IPS-18a (cell line): ENCODE measurements at regions not wholly inside any gene's neighbourhood (a gene's known extent, or its start where the extent isn't known, plus 50 kb on each side); places are given as distances from the start of the nearest gene placed in this dataset.
"Not testable (repeated sequence)": the region's sequence is repeated elsewhere in the genome, so short reads cannot be mapped to it uniquely, and the experiment has no call there.

Experiments
- H3K27ac ChIP-seq: one replicate; pipeline ENCODE4 v1.5.1; 2013; ENCODE audit warnings: low read length
- H3K27me3 ChIP-seq: one replicate; pipeline ENCODE4 v1.6.1; 2013; ENCODE audit warnings: mild to moderate bottlenecking, low read length; ENCODE audit not compliant: control insufficient read depth, insufficient read depth
- H3K36me3 ChIP-seq: one replicate; pipeline ENCODE4 v1.6.1; 2013; ENCODE audit warnings: low read depth, low read length; ENCODE audit not compliant: control insufficient read depth
- H3K4me1 ChIP-seq: one replicate; pipeline ENCODE4 v1.6.1; 2013; ENCODE audit warnings: low read depth, low read length; ENCODE audit not compliant: control insufficient read depth
- H3K4me3 ChIP-seq: one replicate; pipeline ENCODE4 v1.5.1; 2013; ENCODE audit warnings: low read length
- H3K9ac ChIP-seq: one replicate; pipeline ENCODE4 v1.6.1; 2013; ENCODE audit warnings: mild to moderate bottlenecking, low read length, moderate library complexity
- H3K9me3 ChIP-seq: one replicate; pipeline ENCODE4 v1.6.1; 2013; ENCODE audit warnings: low read depth, low read length; ENCODE audit not compliant: control insufficient read depth

DNA sequence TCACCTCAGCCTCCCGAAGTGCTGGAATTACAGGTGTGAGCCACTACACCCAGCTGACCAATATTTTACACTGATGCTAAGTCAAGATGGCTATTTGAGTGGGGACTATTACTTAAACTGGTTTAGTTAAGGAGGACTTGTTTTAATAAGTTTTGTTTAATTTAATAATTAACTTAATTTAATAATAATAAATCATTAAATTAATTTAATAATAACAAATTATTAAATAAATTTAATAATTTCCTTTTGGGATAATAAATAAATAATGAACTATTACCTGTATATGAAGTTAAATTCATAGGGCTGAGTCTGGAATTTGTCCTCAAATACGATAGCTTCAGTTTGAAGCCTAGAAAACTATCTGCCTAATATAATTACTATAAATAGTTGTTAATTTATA is 665.1 kb upstream of the COX7C start:
- Histone ChIP-seq H3K9me3 (no peaks in the 10 kb centered on the region), H3K9ac (no peak overlapping the region), H3K4me1 (no peaks in the 10 kb centered on the region), H3K4me3 (no peak overlapping the region), H3K27ac (no peak overlapping the region), H3K36me3 (no peaks in the 10 kb centered on the region), H3K27me3 (no peaks in the 10 kb centered on the region)

DNA sequence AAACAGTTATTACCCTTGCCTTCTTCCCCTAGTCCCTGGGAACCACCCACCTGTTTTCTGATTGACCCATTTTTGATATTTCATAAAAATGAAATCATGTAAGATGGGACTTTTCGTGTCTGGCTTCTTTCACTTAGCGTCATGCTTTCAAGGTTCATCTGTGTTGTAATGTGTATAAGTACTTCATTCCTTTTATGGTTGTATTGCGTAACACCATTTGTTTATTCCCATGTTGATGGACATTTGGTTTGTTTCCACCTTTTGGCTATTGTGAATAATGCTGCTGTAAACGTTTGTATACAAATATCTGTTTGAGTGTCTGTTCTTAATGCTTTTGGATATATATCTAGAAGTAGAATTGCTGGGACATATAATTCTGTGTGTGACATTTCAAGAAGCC is 650.1 kb upstream of the COX7C start:
- Histone ChIP-seq H3K27ac (no peak overlapping the region), H3K27me3 (no peaks in the 10 kb centered on the region), H3K4me1 (no peaks in the 10 kb centered on the region), H3K4me3 (no peak overlapping the region), H3K9me3 (no peaks in the 10 kb centered on the region), H3K9ac (no peak overlapping the region), H3K36me3 (no peaks in the 10 kb centered on the region)

DNA sequence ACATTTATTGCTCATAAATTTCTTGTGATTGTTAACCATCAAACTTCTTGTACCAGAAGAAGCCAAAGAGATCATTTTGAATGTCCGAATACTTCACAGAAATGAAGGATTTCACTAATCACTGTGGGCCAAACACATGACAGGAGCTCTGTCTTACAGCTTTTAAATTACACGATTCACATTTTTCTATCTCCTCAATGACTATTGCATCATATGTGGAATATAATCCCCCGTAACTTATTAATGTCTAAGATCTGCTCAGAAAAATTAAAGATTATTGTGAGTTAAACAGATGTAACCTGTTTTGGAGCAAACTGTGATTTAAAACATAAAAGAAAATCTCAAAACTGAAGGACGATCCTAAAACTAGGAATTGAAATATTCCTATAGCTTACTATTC is 645.2 kb upstream of the COX7C start:
- Histone ChIP-seq H3K9me3 (no peaks in the 10 kb centered on the region), H3K27ac (no peak overlapping the region), H3K9ac (no peak overlapping the region), H3K27me3 (no peaks in the 10 kb centered on the region), H3K36me3 (no peaks in the 10 kb centered on the region), H3K4me3 (no peak overlapping the region), H3K4me1 (no peaks in the 10 kb centered on the region)

DNA sequence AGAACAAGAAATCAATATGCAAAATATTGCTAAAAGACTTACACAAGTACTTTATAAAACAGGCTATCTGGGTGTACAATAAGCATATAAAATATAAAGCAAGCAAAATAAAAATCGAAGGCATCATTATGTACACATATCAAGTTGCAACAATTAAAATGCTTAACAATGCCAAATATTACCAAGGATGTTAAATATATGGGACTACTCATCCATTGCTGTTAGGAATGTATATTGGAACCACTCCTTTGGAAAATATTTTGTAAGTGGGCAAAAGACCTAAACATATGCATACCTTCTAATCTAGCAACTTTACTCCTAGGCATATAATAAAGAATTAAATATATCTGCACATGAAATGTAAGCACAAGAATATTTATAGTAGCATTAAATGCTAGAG is 632.6 kb upstream of the COX7C start:
- Histone ChIP-seq H3K27ac (no peak overlapping the region), H3K4me3 (no peak overlapping the region), H3K9ac (no peak overlapping the region), H3K9me3 (peaks cover under 1% of the 10 kb centered on the region), H3K4me1 (no peaks in the 10 kb centered on the region), H3K36me3 (no peaks in the 10 kb centered on the region), H3K27me3 (no peaks in the 10 kb centered on the region)

DNA sequence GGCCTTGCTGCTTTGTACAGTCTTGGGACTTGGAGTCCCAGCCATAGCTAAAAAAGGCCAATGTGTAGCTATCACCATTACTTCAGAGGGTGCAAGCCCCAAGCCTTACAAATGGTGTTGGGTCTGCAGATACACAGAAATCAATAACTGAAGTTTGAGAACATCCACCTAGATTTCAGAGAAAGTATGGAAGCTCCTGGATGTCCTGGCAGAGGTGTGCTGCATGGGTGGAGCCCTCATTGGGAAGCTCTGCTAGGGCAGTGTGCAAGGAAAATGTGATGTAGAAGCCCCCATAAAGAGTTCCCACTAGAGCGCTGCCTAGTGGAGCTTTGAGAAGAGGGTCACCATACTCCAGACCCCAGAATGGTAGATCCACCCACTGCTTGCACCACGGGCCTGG is 626.7 kb upstream of the COX7C start:
- no peak overlapping the region for H3K27ac ChIP-seq
- no peak overlapping the region for H3K9ac ChIP-seq
- H3K9me3 ChIP-seq, result peaks cover 15% of the 10 kb centered on the region
- no peaks in the 10 kb centered on the region for H3K36me3 ChIP-seq
- no peaks in the 10 kb centered on the region for H3K27me3 ChIP-seq
- H3K4me3 ChIP-seq, result no peak overlapping the region
- no peaks in the 10 kb centered on the region for H3K4me1 ChIP-seq

DNA sequence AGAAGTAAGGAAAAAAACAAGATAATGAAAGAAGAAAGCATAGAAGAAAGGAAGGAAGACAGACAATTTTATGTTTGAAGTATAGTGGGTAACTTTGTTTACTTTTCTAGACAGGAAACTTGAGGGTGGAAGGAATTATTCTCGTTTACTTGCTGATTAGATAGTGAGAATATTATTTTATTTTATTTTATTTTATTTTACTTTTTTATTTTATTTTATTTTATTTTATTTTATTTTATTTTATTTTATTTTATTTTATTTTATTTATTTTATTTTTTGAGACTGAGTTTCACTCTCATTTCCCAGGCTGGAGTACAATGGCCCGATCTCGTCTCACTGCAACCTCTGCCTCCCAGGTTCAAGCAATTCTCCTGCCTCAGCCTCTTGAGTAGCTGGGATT is 623.1 kb upstream of the COX7C start:
- peaks cover 15% of the 10 kb centered on the region for H3K9me3 ChIP-seq
- not testable (repeated sequence) for H3K9ac ChIP-seq, H3K27ac ChIP-seq, H3K4me1 ChIP-seq, H3K36me3 ChIP-seq, H3K4me3 ChIP-seq, H3K27me3 ChIP-seq

DNA sequence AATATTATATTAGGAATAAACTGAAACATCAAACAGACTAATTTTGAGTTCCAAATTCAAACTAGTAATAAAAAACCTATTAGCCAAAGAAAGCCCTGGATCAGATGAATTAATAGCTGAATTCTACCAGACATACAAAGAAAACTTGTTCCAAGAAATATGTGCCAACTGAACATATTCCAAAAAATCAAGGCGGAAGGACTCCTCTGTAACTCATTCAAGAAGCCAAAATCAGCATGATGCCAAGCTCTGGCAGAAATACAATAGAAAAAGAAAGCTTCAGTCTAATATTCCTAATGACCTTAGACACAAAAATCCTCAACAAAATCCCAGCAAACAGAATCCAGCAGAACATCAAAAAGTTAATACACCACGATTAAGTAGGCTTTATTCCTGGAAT is 619.1 kb upstream of the COX7C start:
- Histone ChIP-seq H3K9me3 (peaks cover 4% of the 10 kb centered on the region), H3K36me3 (no peaks in the 10 kb centered on the region), H3K4me3 (no peak overlapping the region), H3K27ac (no peak overlapping the region), H3K4me1 (no peaks in the 10 kb centered on the region), H3K9ac (no peak overlapping the region), H3K27me3 (no peaks in the 10 kb centered on the region)

DNA sequence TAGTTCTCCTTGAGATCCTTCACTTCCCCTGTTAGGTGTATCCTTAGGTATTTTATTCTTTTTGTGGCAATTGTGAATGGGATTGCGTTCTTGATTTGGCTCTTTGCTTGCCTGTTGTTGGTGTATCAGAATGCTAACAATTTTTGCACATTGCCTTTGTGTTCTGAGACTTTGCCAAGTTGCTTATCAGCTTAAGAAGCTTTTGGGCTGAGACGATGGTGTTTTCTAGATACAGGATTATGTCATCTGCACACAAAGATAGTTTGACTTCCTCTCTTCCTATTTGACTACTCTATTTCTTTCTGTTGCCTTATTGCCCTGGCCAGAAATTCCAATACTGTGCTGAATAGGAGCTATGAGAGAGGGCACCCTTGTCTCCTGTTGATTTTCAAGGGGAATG is 609.4 kb upstream of the COX7C start:
- Histone ChIP-seq H3K4me3 (no peak overlapping the region), H3K36me3 (no peaks in the 10 kb centered on the region), H3K9me3 (peaks cover 6% of the 10 kb centered on the region), H3K4me1 (no peaks in the 10 kb centered on the region), H3K9ac (no peak overlapping the region), H3K27ac (no peak overlapping the region), H3K27me3 (no peaks in the 10 kb centered on the region)

DNA sequence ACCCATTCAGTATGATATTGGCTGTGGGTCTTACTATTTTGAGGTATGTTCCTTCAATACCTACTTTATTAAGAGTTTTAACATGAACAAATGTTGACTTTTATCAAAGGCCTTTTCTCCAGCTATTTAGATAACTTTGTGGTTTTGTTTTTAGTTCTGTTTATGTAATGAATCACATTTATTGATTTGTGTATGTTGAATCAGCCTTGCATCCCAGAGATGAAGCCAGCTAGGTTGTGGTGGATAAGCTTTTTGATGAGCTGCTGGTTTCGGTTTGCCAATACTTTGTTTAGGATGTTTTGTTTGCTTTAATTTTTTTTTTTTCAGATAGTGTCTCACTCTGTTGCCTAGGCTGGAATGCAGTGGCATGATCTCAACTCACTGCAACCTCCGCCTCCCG is 609.0 kb upstream of the COX7C start:
- H3K9me3 ChIP-seq, result peaks cover 6% of the 10 kb centered on the region
- H3K4me1 ChIP-seq, result no peaks in the 10 kb centered on the region
- H3K27me3 ChIP-seq, result no peaks in the 10 kb centered on the region
- no peaks in the 10 kb centered on the region for H3K36me3 ChIP-seq
- no peak overlapping the region for H3K9ac ChIP-seq
- H3K27ac ChIP-seq, result no peak overlapping the region
- no peak overlapping the region for H3K4me3 ChIP-seq

DNA sequence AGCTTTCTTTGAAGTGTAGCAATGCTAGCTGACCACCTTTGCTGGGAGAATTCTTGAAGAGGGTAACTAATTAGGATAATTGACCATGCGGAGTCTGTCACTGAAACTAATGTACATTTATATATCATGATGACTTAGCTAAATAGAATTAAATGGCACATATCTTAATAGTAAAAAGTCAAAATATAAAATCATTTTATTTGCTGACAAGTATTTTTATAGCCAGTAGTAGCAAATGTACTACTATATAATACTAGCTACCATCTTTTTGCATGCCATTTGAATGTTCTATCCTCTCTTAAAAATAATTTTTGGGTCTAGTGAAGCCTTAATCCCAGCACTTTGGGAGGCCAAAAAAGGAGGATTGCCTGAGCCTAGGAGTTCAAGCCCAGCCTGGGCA is 605.8 kb upstream of the COX7C start:
- peaks cover 6% of the 10 kb centered on the region for H3K9me3 ChIP-seq
- no peaks in the 10 kb centered on the region for H3K27me3 ChIP-seq
- no peaks in the 10 kb centered on the region for H3K36me3 ChIP-seq
- no peak overlapping the region for H3K27ac ChIP-seq
- H3K4me1 ChIP-seq, result no peaks in the 10 kb centered on the region
- H3K4me3 ChIP-seq, result no peak overlapping the region
- no peak overlapping the region for H3K9ac ChIP-seq

DNA sequence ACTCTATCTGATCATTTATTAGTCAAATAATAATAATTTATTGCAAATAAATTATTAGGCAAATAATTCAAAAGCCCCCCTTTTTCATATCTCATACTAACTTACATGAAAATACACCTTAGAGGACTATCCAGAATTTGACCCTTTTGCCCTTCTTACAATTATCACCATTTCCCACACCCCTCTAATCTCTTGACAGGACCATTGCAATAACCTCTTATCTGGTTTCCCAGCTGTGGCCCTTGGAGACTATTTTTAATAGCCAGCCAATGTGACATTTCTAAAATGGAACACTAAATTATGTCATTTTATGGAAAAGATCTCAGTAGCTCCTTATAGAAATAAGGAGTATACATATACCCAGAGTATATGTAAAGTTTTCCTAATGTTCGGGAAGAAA is 588.4 kb upstream of the COX7C start:
- no peaks in the 10 kb centered on the region for H3K4me1 ChIP-seq
- no peak overlapping the region for H3K4me3 ChIP-seq
- no peak overlapping the region for H3K27ac ChIP-seq
- H3K36me3 ChIP-seq, result no peaks in the 10 kb centered on the region
- no peak overlapping the region for H3K9ac ChIP-seq
- no peaks in the 10 kb centered on the region for H3K9me3 ChIP-seq
- no peaks in the 10 kb centered on the region for H3K27me3 ChIP-seq

DNA sequence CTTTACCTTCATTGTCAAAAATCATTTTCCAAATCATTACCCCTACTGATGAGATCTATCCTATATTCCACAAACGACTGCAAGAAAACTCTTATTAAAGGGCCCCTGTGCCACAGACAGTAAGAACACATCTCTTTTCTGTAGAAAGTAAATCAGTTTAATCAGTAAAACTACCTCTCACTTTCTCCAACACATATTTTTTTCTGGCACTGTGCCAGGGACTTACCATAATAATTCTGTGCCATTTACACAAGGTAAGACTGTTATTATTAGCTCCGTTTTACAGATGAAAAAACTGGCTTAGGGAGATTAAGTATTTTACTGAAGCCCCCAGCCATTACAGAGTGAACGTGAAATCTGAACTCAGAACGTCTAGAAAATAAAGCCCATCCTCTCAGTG is 587.0 kb upstream of the COX7C start:
- Histone ChIP-seq H3K9me3 (no peaks in the 10 kb centered on the region), H3K27ac (no peak overlapping the region), H3K4me1 (no peaks in the 10 kb centered on the region), H3K27me3 (no peaks in the 10 kb centered on the region), H3K4me3 (no peak overlapping the region), H3K36me3 (no peaks in the 10 kb centered on the region), H3K9ac (no peak overlapping the region)

DNA sequence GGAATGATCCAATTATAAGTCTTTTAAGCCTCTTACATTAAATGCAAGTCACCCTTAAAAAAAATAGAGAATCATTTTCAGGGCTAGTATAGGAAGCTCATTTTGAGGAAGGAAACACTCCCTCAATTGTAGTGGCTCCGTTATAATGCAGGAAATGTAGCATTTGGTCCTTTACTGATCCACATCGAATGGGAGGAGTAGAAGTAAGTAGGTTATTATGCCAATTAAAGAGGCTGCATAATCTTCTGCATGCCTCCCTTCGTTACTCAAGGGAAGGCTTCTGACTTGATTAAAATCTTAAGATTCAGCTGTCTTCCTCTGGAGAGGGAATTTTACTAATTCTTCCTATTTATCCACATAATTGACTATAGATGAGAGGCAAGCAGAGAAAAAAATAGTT is 579.2 kb upstream of the COX7C start:
- Histone ChIP-seq H3K9me3 (no peaks in the 10 kb centered on the region), H3K36me3 (no peaks in the 10 kb centered on the region), H3K4me3 (no peak overlapping the region), H3K27me3 (no peaks in the 10 kb centered on the region), H3K9ac (no peak overlapping the region), H3K27ac (no peak overlapping the region), H3K4me1 (no peaks in the 10 kb centered on the region)
